ENCODE measurements at regions not wholly inside any gene's neighbourhood (a gene's known extent, or its start where the extent isn't known, plus 50 kb on each side); places are given as distances from the start of the nearest gene placed in this dataset.

GRCh38 chr1:17907999-17908398 is 152.9 kb downstream of the ACTL8 start:
- no peak for DNase-seq

GRCh38 chr1:17908945-17909344 is 153.8 kb downstream of the ACTL8 start:
- DNase-seq: no peak

- no peak for DNase-seq
Measured at GRCh38 chr1:17909634-17910033, 154.5 kb downstream of the ACTL8 start.

- DNase-seq: no peak
Measured at GRCh38 chr1:17911791-17912190, 156.7 kb downstream of the ACTL8 start.

GRCh38 chr1:17912491-17912890 is 157.4 kb downstream of the ACTL8 start:
- no peak for DNase-seq

- no peak for DNase-seq
Measured at GRCh38 chr1:17913326-17914115, 158.4 kb downstream of the ACTL8 start.

GRCh38 chr1:17914131-17914530 is 159.0 kb downstream of the ACTL8 start:
- no peak for DNase-seq

GRCh38 chr1:17914987-17915386 is 159.9 kb downstream of the ACTL8 start:
- DNase-seq: no peak

GRCh38 chr1:17915511-17916197 is 160.5 kb downstream of the ACTL8 start:
- no peak for DNase-seq

- no peak for DNase-seq
Measured at GRCh38 chr1:17916702-17917101, 161.6 kb downstream of the ACTL8 start.

- DNase-seq: peak; percentile 64
Measured at GRCh38 chr1:17919525-17920439, 164.6 kb downstream of the ACTL8 start.

- no peak for DNase-seq
Measured at GRCh38 chr1:17920881-17921640, 165.9 kb downstream of the ACTL8 start.

GRCh38 chr1:17922833-17923232 is 167.7 kb downstream of the ACTL8 start:
- no peak for DNase-seq

- DNase-seq: no peak
Measured at GRCh38 chr1:17923666-17924065, 168.5 kb downstream of the ACTL8 start.

GRCh38 chr1:17924578-17924977 is 169.4 kb downstream of the ACTL8 start:
- no peak for DNase-seq

GRCh38 chr1:17925290-17926237 is 170.4 kb downstream of the ACTL8 start:
- DNase-seq: no peak

GRCh38 chr1:17926906-17927305 is 171.8 kb downstream of the ACTL8 start:
- no peak for DNase-seq

- no peak for DNase-seq
Measured at GRCh38 chr1:17927952-17928351, 172.8 kb downstream of the ACTL8 start.

GRCh38 chr1:17929224-17929623 is 174.1 kb downstream of the ACTL8 start:
- DNase-seq: no peak

- no peak for DNase-seq
Measured at GRCh38 chr1:17930635-17931034, 175.5 kb downstream of the ACTL8 start.

- DNase-seq: no peak
Measured at GRCh38 chr1:17932164-17932563, 175.4 kb upstream of the IGSF21 start.

Measured in left kidney (tissue), 1 donor.